OCI-LY3 (cell line): ENCODE measurements at regions not wholly inside any gene's neighbourhood (a gene's known extent, or its start where the extent isn't known, plus 50 kb on each side); places are given as distances from the start of the nearest gene placed in this dataset.
"Not testable (repeated sequence)": the region's sequence is repeated elsewhere in the genome, so short reads cannot be mapped to it uniquely, and the experiment has no call there.

Experiments used
- EZH2phosphoT487 ChIP-seq: fragments of 200-600 bp; shearing (Covaris generic); IDR thresholded peaks from 2 replicates; pipeline ENCODE4 v1.6.1; 2018; ENCODE audit warnings: antibody characterized with exemption, mixed run types, low read depth
- TF ChIP-seq, protein P1 (sequence below): fragments of 200-600, 300-600 bp; sonication (generic); IDR thresholded peaks from 2 replicates; pipeline ENCODE4 v1.5.1; 2014; ENCODE audit warnings: antibody characterized with exemption, low read length, low read depth

GRCh38 chr9:41802706-41803105 is 326.5 kb downstream of the CNTNAP3B start:
- TF ChIP-seq, protein P1, sequence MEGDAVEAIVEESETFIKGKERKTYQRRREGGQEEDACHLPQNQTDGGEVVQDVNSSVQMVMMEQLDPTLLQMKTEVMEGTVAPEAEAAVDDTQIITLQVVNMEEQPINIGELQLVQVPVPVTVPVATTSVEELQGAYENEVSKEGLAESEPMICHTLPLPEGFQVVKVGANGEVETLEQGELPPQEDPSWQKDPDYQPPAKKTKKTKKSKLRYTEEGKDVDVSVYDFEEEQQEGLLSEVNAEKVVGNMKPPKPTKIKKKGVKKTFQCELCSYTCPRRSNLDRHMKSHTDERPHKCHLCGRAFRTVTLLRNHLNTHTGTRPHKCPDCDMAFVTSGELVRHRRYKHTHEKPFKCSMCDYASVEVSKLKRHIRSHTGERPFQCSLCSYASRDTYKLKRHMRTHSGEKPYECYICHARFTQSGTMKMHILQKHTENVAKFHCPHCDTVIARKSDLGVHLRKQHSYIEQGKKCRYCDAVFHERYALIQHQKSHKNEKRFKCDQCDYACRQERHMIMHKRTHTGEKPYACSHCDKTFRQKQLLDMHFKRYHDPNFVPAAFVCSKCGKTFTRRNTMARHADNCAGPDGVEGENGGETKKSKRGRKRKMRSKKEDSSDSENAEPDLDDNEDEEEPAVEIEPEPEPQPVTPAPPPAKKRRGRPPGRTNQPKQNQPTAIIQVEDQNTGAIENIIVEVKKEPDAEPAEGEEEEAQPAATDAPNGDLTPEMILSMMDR = not testable (repeated sequence)
- not testable (repeated sequence) for TF ChIP-seq EZH2phosphoT487
